RWPE1 (cell line): ENCODE measurements at regions not wholly inside any gene's neighbourhood (a gene's known extent, or its start where the extent isn't known, plus 50 kb on each side); places are given as distances from the start of the nearest gene placed in this dataset.
A peak's percentile ranks its signal among the peaks of the same experiment; 100 is the strongest.
"Not testable (repeated sequence)": the region's sequence is repeated elsewhere in the genome, so short reads cannot be mapped to it uniquely, and the experiment has no call there.

ENCODE experiments used
- CTCF ChIA-PET: fragments of 350-600 bp; sonication (Branson Sonifier 250); formaldehyde crosslinking; extraction: SDS; loops from one replicate; lab custom pipeline; 2021; lab: Yijun Ruan, JAX
- POLR2A ChIA-PET: fragments of 400-600 bp; formaldehyde crosslinking; extraction: SDS; loops from one replicate; lab custom pipeline; 2020; ENCODE audit warnings: antibody characterized with exemption; ENCODE audit not compliant: low non-redundant PET; lab: Yijun Ruan, JAX
- DNase-seq: peaks from one replicate; pipeline ENCODE4 v3.0.0; 2012; ENCODE audit warnings: low spot score
- H3K27ac ChIP-seq: fragments of 450-650 bp; 2 replicates; pipeline ENCODE4 v1.5.1; 2017
- CTCF ChIP-seq: fragments of 450-650 bp; conservative IDR thresholded peaks from 2 replicates; pipeline ENCODE4 v1.5.1; 2017; ENCODE audit warnings: low read depth, mild to moderate bottlenecking

DNA sequence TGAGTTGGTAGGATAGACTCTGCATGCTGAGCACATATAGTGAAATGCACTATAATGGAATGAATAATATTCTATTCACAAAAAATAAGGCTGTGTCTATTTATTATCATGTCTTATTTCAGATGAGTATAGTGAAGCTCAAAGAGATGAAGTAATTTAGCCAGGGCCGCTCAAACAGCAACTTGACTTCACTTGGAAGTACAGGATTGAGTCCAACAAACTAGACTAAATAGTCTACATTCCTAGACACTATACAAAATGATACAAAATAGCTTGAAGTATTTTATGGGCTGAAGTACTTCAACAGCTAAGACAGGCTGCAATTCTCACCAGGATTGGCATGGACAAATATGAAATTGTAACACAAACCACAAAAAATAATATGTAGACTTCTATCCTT, 144.5 kb upstream of the DST start:
- CTCF ChIA-PET: no interaction called here
- DNase-seq: no peak
- POLR2A ChIA-PET: no interaction called here
- no peak for TF ChIP-seq CTCF
- no peak overlapping the region for H3K27ac ChIP-seq

GRCh38 chr6:56786256-56786655, 143.6 kb upstream of the DST start:
- H3K27ac ChIP-seq: no peak overlapping the region
- DNase-seq: no peak
- no peak for TF ChIP-seq CTCF
- ChIA-PET POLR2A (no interaction called here), CTCF (no interaction called here)

DNA sequence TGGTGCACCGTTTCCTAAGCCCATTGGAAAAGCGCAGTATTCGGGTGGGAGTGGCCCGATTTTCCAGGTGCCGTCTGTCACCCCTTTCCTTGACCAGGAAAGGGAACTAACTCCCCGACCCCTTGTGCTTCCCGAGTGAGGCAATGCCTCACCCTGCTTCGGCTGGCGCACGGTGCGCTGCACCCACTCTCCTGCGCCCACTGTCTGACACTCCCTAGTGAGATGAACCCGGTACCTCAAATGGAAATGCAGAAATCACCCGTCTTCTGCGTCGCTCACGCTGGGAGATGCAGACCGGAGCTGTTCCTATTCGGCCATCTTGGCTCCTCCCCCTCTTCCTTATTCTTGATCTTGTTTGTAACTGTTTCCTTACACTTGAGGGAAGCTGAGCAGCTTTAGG, 142.8 kb upstream of the DST start:
- DNase-seq, CTCF ChIA-PET, POLR2A ChIA-PET: not testable (repeated sequence)
- H3K27ac ChIP-seq: peak overlapping the region; percentile 42

DNA sequence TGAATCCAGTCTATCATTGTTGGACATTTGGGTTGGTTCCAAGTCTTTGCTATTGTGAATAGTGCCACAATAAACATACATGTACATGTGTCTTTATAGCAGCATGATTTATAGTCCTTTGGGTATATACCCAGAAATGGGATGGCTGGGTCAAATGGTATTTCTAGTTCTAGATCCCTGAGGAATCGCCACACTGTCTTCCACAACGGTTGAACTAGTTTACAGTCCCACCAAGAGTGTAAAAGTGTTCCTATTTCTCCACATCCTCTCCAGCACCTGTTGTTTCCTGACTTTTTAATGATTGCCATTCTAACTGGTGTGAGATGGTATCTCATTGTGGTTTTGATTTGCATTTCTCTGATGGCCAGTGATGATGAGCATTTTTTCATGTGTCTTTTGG, 137.4 kb upstream of the DST start:
- H3K27ac ChIP-seq, CTCF ChIA-PET, DNase-seq, POLR2A ChIA-PET: not testable (repeated sequence)

GRCh38 chr6:56778503-56778902, 135.8 kb upstream of the DST start:
- CTCF ChIA-PET, POLR2A ChIA-PET, DNase-seq, H3K27ac ChIP-seq: not testable (repeated sequence)

- POLR2A ChIA-PET: no interaction called here
- CTCF ChIA-PET: no interaction called here
- TF ChIP-seq CTCF: no peak
- no peak for DNase-seq
- no peak overlapping the region for H3K27ac ChIP-seq
Measured at GRCh38 chr6:56775498-56776166, 132.9 kb upstream of the DST start.

- DNase-seq: no peak
- H3K27ac ChIP-seq: no peak overlapping the region
- no peak for TF ChIP-seq CTCF
- CTCF ChIA-PET: no interaction called here
- POLR2A ChIA-PET: no interaction called here
Measured at GRCh38 chr6:56772737-56773184, 130.1 kb upstream of the DST start.

- ChIA-PET POLR2A (no interaction called here), CTCF (no interaction called here)
- no peak overlapping the region for H3K27ac ChIP-seq
- TF ChIP-seq CTCF: no peak
- no peak for DNase-seq
Measured at GRCh38 chr6:56771929-56772607, 129.4 kb upstream of the DST start.
